ENCODE measurements at regions not wholly inside any gene's neighbourhood (a gene's known extent, or its start where the extent isn't known, plus 50 kb on each side); places are given as distances from the start of the nearest gene placed in this dataset.
A peak's percentile ranks its signal among the peaks of the same experiment; 100 is the strongest.
"Not testable (repeated sequence)": the region's sequence is repeated elsewhere in the genome, so short reads cannot be mapped to it uniquely, and the experiment has no call there.

- no peak overlapping the region for H3K4me3 ChIP-seq (ENCODE audit: low read length)
- H3K9ac ChIP-seq (ENCODE audit: low read length) = no peak overlapping the region
- H3K36me3 ChIP-seq (ENCODE audit: control insufficient read depth, insufficient read depth, low read length) = no peaks in the 10 kb centered on the region
- H3K4me1 ChIP-seq (ENCODE audit: control insufficient read depth, insufficient read depth, low read length) = peaks cover 25% of the 10 kb centered on the region
- no peak overlapping the region for H3K27ac ChIP-seq (ENCODE audit: low read depth, low read length)
- no peaks in the 10 kb centered on the region for H3K27me3 ChIP-seq (ENCODE audit: control insufficient read depth, insufficient read depth, low read length)
Measured at GRCh38 chr2:188784269-188784762, 189.9 kb upstream of the COL3A1 start.

GRCh38 chr2:188785061-188785460 lies 189.1 kb upstream of the COL3A1 start:
- Histone ChIP-seq H3K27ac (ENCODE audit: low read depth, low read length) (peak overlapping the region; percentile 94), H3K9ac (ENCODE audit: low read length) (no peak overlapping the region), H3K4me3 (ENCODE audit: low read length) (no peak overlapping the region), H3K27me3 (ENCODE audit: control insufficient read depth, insufficient read depth, low read length) (no peaks in the 10 kb centered on the region), H3K36me3 (ENCODE audit: control insufficient read depth, insufficient read depth, low read length) (no peaks in the 10 kb centered on the region), H3K4me1 (ENCODE audit: control insufficient read depth, insufficient read depth, low read length) (peaks cover 25% of the 10 kb centered on the region)

DNA sequence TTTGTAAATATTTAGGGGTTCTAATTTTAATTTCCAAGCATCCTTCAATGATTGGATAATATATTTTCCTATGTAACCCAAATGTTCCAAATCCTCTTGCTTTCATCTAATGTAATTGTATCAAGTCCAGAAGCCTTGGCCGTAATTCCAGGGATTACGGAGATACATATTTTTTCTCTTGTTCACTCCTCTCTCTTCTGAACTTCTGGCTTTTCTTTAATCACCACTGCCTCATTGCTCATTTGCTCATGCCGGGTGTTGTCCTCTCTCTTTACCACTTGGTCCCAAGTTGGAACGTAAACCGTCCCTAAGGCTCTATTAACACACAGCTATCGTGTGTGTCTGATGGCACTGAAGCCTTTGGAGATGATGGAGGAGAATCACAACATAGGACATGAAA lies 188.7 kb upstream of the COL3A1 start:
- Histone ChIP-seq H3K9ac (ENCODE audit: low read length) (no peak overlapping the region), H3K27ac (ENCODE audit: low read depth, low read length) (peak overlapping the region; percentile 94), H3K4me1 (ENCODE audit: control insufficient read depth, insufficient read depth, low read length) (peaks cover 25% of the 10 kb centered on the region), H3K27me3 (ENCODE audit: control insufficient read depth, insufficient read depth, low read length) (no peaks in the 10 kb centered on the region), H3K4me3 (ENCODE audit: low read length) (no peak overlapping the region), H3K36me3 (ENCODE audit: control insufficient read depth, insufficient read depth, low read length) (no peaks in the 10 kb centered on the region)

DNA sequence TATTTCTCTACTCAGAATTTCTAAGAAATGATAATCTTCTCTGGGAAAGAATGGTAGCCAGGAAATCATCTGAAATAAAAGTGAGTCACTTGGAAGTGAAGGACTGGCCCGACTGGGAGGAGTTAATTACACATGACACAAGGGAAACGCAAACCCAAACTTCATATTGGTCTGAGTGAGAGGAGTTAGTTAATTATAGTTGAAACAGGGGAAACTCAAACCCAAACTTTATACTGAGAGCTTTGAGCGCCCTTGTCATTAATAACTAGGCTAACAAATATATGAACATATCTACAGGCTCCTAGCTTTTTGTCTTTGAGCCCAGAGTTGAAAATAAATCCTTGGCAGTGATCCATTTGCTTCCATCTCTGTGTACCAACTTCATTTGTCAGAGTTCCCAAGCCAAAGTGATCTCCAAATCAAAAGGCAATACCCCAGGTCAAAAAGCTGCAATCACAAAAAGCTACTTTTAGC lies 187.8 kb upstream of the COL3A1 start:
- H3K9ac ChIP-seq (ENCODE audit: low read length) = no peak overlapping the region
- H3K27me3 ChIP-seq (ENCODE audit: control insufficient read depth, insufficient read depth, low read length) = no peaks in the 10 kb centered on the region
- peak overlapping the region; percentile 94 for H3K27ac ChIP-seq (ENCODE audit: low read depth, low read length)
- peak overlapping the region; percentile 19 for H3K4me3 ChIP-seq (ENCODE audit: low read length)
- H3K4me1 ChIP-seq (ENCODE audit: control insufficient read depth, insufficient read depth, low read length) = peaks cover 25% of the 10 kb centered on the region
- H3K36me3 ChIP-seq (ENCODE audit: control insufficient read depth, insufficient read depth, low read length) = no peaks in the 10 kb centered on the region

GRCh38 chr2:188787021-188787657 lies 187.0 kb upstream of the COL3A1 start:
- Histone ChIP-seq H3K36me3 (ENCODE audit: control insufficient read depth, insufficient read depth, low read length) (no peaks in the 10 kb centered on the region), H3K4me1 (ENCODE audit: control insufficient read depth, insufficient read depth, low read length) (peaks cover 25% of the 10 kb centered on the region), H3K9ac (ENCODE audit: low read length) (no peak overlapping the region), H3K27me3 (ENCODE audit: control insufficient read depth, insufficient read depth, low read length) (no peaks in the 10 kb centered on the region), H3K4me3 (ENCODE audit: low read length) (no peak overlapping the region), H3K27ac (ENCODE audit: low read depth, low read length) (peak overlapping the region; percentile 94)

GRCh38 chr2:188787658-188788240 lies 186.4 kb upstream of the COL3A1 start:
- Histone ChIP-seq H3K9ac (ENCODE audit: low read length) (no peak overlapping the region), H3K27me3 (ENCODE audit: control insufficient read depth, insufficient read depth, low read length) (no peaks in the 10 kb centered on the region), H3K36me3 (ENCODE audit: control insufficient read depth, insufficient read depth, low read length) (no peaks in the 10 kb centered on the region), H3K4me3 (ENCODE audit: low read length) (no peak overlapping the region), H3K27ac (ENCODE audit: low read depth, low read length) (peak overlapping the region; percentile 94), H3K4me1 (ENCODE audit: control insufficient read depth, insufficient read depth, low read length) (peaks cover 25% of the 10 kb centered on the region)

DNA sequence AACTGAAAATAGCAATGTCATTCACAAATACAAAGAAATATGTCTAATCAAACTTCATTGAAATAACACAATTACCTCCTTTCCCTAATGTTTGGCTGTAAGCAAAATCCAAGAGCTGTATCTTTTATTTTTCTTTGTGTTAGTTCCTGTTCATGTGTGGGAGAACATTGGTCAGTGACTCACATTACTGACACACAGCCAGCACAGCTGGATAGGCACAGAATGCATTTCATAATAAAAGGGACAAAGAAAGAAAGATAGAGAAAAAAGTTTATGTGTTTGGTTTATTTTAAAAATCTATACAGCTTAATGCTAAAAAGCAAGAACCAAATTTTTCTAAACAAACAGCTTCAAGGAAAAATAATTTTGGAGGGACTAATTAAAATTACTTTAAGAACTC lies 185.6 kb upstream of the COL3A1 start:
- no peak overlapping the region for H3K9ac ChIP-seq (ENCODE audit: low read length)
- H3K27me3 ChIP-seq (ENCODE audit: control insufficient read depth, insufficient read depth, low read length) = no peaks in the 10 kb centered on the region
- H3K4me3 ChIP-seq (ENCODE audit: low read length) = no peak overlapping the region
- peak overlapping the region; percentile 94 for H3K27ac ChIP-seq (ENCODE audit: low read depth, low read length)
- H3K36me3 ChIP-seq (ENCODE audit: control insufficient read depth, insufficient read depth, low read length) = no peaks in the 10 kb centered on the region
- peaks cover 25% of the 10 kb centered on the region for H3K4me1 ChIP-seq (ENCODE audit: control insufficient read depth, insufficient read depth, low read length)

- peaks cover 25% of the 10 kb centered on the region for H3K4me1 ChIP-seq (ENCODE audit: control insufficient read depth, insufficient read depth, low read length)
- no peak overlapping the region for H3K4me3 ChIP-seq (ENCODE audit: low read length)
- no peak overlapping the region for H3K9ac ChIP-seq (ENCODE audit: low read length)
- no peaks in the 10 kb centered on the region for H3K36me3 ChIP-seq (ENCODE audit: control insufficient read depth, insufficient read depth, low read length)
- H3K27ac ChIP-seq (ENCODE audit: low read depth, low read length) = peak overlapping the region; percentile 27
- no peaks in the 10 kb centered on the region for H3K27me3 ChIP-seq (ENCODE audit: control insufficient read depth, insufficient read depth, low read length)
Measured at GRCh38 chr2:188789951-188790350, 184.2 kb upstream of the COL3A1 start.

- H3K36me3 ChIP-seq (ENCODE audit: control insufficient read depth, insufficient read depth, low read length); H3K4me3 ChIP-seq (ENCODE audit: low read length); H3K27me3 ChIP-seq (ENCODE audit: control insufficient read depth, insufficient read depth, low read length); H3K9ac ChIP-seq (ENCODE audit: low read length); H3K27ac ChIP-seq (ENCODE audit: low read depth, low read length); H3K4me1 ChIP-seq (ENCODE audit: control insufficient read depth, insufficient read depth, low read length): not testable (repeated sequence)
Measured at GRCh38 chr2:188794453-188794852, 179.7 kb upstream of the COL3A1 start.

- Histone ChIP-seq H3K9ac (ENCODE audit: low read length) (no peak overlapping the region), H3K36me3 (ENCODE audit: control insufficient read depth, insufficient read depth, low read length) (no peaks in the 10 kb centered on the region), H3K4me1 (ENCODE audit: control insufficient read depth, insufficient read depth, low read length) (no peaks in the 10 kb centered on the region), H3K4me3 (ENCODE audit: low read length) (no peak overlapping the region), H3K27ac (ENCODE audit: low read depth, low read length) (no peak overlapping the region), H3K27me3 (ENCODE audit: control insufficient read depth, insufficient read depth, low read length) (no peaks in the 10 kb centered on the region)
Measured at GRCh38 chr2:188795762-188796161, 178.4 kb upstream of the COL3A1 start.

- no peaks in the 10 kb centered on the region for H3K4me1 ChIP-seq (ENCODE audit: control insufficient read depth, insufficient read depth, low read length)
- H3K27me3 ChIP-seq (ENCODE audit: control insufficient read depth, insufficient read depth, low read length) = no peaks in the 10 kb centered on the region
- no peak overlapping the region for H3K9ac ChIP-seq (ENCODE audit: low read length)
- no peaks in the 10 kb centered on the region for H3K36me3 ChIP-seq (ENCODE audit: control insufficient read depth, insufficient read depth, low read length)
- H3K4me3 ChIP-seq (ENCODE audit: low read length) = no peak overlapping the region
- H3K27ac ChIP-seq (ENCODE audit: low read depth, low read length) = no peak overlapping the region
Measured at GRCh38 chr2:188797371-188797770, 176.8 kb upstream of the COL3A1 start.

- Histone ChIP-seq H3K4me3 (ENCODE audit: low read length) (no peak overlapping the region), H3K27ac (ENCODE audit: low read depth, low read length) (no peak overlapping the region), H3K27me3 (ENCODE audit: control insufficient read depth, insufficient read depth, low read length) (no peaks in the 10 kb centered on the region), H3K36me3 (ENCODE audit: control insufficient read depth, insufficient read depth, low read length) (no peaks in the 10 kb centered on the region), H3K9ac (ENCODE audit: low read length) (no peak overlapping the region), H3K4me1 (ENCODE audit: control insufficient read depth, insufficient read depth, low read length) (no peaks in the 10 kb centered on the region)
Measured at GRCh38 chr2:188798159-188798558, 176.0 kb upstream of the COL3A1 start.

DNA sequence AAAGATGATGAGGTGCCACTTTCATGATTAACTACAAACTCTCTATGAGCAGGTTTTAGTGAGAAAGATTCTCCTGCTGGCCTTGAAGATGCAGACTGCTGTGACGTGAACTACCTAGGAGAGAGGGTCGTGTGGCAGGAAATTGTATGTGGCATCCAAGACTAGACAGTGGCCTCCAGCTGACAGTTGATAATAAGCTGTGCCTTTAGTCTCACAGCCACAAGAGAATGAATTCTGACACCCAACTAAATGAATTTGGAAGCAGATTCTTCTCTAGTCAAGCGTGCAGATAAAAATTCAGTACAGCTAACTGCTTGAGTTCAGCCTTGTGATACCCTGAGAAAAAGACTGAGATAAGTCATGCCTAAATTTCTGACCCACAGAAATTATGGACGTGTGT lies 169.0 kb upstream of the COL3A1 start:
- no peak overlapping the region for H3K4me3 ChIP-seq (ENCODE audit: low read length)
- no peaks in the 10 kb centered on the region for H3K4me1 ChIP-seq (ENCODE audit: control insufficient read depth, insufficient read depth, low read length)
- no peaks in the 10 kb centered on the region for H3K27me3 ChIP-seq (ENCODE audit: control insufficient read depth, insufficient read depth, low read length)
- H3K27ac ChIP-seq (ENCODE audit: low read depth, low read length) = no peak overlapping the region
- no peaks in the 10 kb centered on the region for H3K36me3 ChIP-seq (ENCODE audit: control insufficient read depth, insufficient read depth, low read length)
- H3K9ac ChIP-seq (ENCODE audit: low read length) = no peak overlapping the region
